Stimulated activated CD8-positive, alpha-beta memory T cell treated with anti-CD3 and anti-CD28 coated beads, Interleukin-7, amount 100 ng/mL, for 24 hours (primary cell): ENCODE measurements at regions not wholly inside any gene's neighbourhood (a gene's known extent, or its start where the extent isn't known, plus 50 kb on each side); places are given as distances from the start of the nearest gene placed in this dataset.

Experiments used
- DNase-seq: peaks from one replicate; pipeline ENCODE4 v3.0.0-alpha.2; 2020; ENCODE audit warnings: low read depth

DNA sequence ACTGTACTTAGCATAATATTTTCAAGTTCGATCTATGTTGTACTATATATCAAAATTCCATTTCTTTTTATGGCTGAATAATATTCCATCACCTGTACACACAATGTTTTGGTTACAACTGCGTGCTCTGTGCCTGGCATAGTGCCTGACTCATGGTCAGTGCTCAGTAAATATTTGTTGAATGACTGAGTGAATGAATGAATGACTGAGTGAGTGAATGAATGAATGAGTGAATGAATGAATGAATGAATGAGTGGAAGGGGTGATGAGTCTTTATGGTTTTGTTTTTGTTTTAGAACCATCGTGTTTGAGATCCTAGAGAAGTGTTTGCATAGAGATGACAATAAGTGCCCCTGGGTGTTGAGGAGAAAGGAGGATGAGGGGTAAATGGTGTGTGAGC is 155.3 kb downstream of the MRM1 start:
- no peak for DNase-seq

DNA sequence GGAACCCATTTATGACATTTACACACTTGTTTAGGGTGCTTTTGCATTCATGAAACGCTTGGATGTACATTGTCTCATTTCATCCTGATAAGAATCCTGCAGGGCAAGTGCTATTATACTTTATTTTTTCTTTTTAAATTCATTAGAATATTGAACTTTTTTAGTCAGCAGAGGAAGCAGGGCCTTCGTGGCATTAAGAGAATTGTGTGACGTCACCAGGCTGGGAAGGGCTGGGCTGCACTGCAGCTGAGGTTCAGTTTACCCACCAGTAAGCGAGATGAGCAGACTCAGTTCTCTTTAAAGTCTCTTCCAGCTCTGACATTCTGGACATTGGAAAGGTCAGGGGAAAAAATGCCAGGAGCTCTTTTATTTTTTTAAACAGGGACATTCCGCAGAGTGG is 159.0 kb downstream of the MRM1 start:
- DNase-seq, result no peak

DNA sequence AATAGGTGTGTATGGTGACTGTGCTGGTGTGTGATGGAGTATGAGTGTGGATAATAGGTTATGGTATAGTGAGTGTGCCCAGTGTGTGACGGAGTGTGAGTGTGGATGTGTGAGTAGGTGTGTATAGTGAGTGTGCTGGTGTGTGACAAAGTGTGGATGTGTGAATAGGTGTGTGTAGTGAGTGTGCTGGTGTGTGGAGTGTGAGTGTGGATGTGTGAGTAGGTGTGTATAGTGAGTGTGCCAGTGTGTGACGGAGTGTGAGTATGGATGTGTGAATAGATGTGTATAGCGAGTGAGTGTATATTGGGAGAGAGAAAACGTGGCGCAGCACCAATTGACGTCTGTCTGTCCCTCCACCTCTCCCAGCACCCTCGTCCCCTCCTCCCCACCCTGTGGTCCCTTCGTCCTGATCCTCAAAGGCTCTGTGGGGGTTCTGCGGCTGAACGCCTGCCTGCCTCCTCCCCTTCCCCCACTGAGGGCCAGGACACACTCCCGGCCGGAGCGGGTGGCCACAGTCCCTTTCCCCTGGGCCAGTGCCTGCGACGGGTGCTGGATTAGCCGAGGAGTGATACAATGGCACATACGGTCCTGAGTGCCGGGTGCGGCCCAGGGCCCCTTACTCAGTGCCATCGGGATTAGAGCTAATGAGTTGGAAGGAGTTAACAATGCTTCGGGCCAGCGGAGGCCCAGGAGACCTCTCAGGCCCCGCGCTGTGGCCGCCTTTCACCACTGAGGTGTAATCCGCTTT is 160.0 kb downstream of the MRM1 start:
- DNase-seq, result no peak

DNA sequence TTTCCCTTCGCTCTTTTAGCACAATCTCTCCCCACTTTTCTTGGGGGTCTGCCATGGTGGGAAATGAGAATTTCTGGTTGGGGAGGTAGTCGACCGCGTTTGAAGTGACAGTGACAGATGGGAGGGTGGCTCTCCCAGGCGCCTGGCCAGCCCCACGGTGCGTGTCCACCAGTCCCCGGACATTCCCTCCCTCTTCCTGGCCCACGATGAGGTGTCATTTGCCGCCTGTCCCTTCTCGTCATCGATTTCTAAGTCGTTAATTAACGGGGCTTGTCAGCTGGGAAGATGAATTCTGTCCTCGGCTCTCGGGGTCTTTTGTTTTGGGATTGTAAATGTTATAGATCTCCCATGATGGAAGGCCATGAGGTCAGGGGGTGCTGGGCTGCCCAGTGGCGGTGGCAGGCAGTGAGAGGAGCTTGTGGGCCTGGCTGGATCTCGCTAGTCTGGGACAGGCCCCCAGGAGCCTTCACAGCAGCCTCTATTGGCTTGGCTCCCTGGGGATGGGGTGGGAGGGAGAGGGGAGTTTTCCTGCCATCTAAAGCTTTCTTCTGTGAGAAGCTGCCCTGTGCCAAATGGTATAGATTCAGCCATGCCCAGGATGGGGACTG is 164.2 kb downstream of the MRM1 start:
- DNase-seq, result no peak

DNA sequence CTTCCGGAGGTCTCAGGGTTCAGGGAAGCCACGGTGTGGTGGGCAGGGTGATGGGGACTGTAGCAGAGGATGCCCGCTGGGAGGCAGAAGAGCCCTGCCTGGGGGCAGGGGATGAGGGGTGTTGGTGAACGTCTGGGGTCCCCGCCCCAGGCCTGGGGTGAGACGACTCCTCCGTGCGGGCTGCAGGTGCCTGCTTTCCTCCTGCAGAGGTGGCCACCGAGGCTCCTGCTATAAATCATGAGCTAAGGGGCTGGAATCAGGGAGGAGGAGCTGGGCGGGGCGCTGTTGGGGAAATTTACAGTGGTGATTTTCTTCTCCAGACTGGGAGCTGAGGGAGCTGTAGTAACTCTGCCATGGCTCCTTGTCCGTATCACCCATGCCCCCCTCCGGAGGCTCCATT is 167.0 kb downstream of the MRM1 start:
- no peak for DNase-seq

DNA sequence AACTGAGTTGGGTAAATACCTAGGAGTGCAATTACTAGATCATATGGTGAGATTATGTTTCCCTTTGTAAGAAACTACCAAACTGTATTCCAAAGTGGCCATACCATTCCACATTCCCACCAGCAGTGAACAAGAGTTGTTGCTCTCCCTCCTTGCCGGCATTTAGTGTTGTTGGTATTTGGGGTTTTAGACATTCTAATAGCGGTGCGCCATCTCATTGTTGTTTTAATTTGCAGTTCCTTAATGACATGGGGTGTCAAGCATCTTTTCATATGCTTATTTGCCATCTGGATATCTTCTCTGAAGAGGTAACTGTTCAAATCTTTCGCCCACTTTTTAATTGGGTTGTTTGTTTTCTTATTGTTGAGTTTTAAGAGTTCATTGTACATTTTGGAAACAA is 164.2 kb upstream of the LHX1 start:
- no peak for DNase-seq

DNA sequence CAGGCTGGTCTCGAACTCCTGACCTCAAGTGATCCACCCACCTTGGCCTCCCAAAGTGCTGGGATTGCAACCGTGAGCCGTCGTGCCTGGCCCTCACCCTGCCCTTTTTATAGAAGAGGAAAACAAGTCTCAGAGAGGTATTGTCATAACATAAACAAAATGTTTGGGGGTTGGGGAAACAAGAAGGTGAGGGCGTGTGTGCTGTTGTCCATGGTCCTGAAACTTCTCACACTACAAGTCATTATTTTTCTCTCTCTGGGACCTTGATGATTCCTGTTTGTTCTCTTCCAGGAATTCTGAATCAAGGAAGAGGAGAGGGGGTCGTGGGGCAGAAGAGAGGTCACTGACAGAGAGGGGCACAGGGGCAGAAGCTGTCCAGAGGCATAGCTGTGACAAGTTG is 160.2 kb upstream of the LHX1 start:
- DNase-seq, result no peak

DNA sequence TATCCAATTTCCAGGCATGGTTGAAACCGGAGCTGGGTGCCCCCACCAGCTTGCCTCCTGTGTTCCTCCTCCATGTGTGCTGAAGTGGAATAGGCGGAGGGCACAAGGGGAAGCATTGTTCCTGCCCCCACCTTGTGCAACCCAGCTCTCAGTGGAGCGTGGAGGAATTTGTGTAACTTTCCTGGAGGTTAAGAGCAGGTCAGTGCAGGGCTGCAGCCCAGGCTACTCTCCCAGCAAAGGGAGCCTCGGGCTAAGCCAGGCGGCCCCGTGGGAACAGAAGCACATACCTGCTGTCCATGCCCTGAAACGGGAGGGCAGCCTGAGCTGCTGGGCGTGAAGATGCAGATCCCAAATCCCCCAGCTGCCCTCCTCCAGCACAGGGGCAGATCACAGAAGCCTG is 158.8 kb upstream of the LHX1 start:
- DNase-seq, result no peak

DNA sequence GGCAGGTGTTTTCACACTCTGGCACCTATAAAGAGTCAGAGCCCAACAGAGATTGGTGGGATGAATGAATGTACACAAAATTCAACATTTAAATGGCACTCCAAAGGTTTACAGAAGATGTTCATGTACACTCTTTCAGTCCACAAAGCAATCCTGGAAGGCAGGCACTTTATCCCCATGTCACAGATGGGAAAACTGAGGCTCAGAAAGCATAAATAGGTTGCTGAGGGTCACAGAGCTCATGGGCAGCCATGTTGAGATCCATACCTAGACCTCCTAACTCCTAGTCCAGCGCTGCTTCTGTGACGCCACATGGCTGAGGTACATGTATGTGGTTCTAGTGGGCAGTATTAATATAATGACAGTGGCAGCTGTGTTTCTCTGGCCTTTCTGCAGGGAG is 157.7 kb upstream of the LHX1 start:
- no peak for DNase-seq

DNA sequence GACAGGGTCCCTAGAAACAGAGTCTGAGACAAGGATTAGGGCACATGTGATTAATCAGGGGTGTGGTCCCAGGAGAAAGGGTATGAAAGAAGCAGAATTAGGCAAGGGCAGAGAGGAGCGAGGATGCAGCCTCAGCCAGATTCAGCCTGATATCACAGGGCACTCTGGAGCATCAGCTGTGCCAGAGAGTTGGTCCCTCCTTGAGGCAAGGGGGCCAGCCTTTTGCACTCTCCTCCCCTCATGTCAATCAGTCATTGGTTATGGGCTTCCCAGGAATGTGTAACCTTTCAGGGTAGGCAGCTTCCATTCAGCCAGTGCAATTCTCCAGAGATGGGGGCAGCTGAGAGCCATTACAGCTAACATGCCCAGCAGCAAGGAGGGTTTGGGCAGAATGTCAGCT is 152.6 kb upstream of the LHX1 start:
- DNase-seq, result no peak

DNA sequence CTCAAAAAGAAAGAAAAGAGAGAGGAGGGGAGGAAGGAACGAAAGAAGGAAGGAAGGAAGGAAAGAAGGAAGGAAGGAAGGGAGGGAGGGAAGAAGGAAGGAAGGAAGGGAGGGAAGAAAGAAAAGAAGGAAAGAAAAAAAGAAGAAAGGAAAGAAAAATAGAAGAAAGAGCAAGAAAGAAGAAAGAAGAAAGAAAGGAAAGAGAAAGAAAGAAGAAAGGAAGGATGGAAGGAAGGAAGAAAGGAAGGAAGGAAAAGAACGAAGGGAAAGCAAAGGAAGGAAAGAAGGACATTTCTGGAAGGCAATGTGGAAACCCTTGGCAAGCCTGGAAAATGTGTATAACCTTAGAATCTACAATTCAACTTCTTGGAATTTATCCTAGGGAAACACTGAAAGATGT is 150.4 kb upstream of the LHX1 start:
- no peak for DNase-seq

DNA sequence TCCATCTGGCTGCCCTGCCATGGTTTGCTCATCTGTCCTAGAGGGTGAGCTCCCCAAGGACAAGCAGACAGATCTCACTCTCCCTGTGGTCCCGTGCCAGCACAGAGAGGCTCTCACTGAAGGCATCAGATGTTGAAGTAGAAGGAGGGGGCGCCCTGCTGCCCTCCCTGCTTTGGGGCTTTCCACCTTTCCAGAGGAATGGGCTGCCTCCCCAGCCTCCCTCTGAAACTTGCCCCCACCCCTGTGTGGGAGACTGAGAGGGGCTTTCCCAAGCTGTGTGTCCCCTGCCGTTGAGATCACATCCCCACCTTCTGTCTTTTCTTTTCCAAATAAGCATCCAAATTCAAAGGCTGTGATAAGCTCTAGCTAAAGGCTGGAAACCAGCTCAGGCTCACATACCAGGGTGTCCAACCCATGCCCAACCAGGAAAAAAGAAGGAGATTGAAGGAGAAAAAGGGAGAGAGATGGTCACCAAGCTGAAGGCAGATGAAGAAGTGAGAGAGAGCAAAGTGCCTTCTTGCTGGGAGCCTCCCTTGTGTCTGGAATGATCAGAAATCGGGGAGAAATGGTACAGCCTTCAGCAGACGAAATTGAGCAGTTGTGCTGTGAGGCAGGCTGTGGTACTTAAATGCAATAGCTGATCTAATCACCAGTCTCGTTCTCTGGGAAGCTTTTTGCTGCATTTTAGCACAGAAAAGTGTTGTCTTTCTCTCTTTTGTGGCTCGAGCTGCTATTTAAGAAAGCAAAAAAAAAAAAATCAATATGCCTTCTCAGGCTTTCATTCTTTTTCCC is 145.9 kb upstream of the LHX1 start:
- no peak for DNase-seq

DNA sequence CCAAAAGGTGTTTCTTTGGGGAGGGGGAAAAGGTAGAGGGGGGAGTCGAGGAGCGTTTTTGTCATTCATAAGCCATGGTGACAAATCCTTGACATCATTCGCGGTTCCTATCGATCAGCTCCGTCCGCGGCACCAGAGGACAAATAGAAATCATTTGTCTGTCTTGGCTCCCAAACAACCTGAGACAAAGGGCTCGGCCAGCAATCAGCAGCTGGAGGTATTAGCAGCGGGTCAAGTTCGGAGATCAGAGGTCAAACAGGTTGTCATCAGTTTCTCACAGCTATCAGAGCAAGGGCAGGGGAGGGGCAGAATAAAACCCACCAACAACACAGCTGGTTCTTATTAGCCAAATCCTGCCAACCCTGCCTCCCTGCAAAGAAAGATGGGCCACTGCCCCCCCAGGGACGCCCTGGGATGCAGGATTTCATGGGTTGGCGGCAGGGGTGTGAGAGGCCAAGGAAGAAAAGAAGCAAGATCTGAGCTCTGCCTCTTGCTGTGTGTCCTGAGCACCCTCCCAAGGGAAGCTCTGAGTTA is 145.3 kb upstream of the LHX1 start:
- no peak for DNase-seq

DNA sequence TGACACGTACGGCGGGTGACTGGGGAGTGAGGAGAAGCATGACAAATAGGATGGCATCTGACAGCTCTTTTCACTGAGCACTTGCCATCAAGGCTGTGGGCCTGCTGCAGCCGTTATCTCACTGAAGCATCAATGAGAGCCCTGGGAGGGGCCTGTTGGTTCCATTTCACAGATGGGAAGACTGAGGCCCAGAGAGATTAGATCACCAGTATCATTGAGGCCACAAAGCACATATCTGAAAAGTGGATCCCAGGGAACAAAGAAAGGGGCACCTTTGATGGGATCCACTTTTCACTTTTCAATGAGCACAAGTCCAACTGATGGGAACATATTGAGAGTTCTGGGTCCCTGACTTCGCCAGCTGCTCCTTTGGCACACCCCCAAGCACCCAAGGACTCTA is 144.4 kb upstream of the LHX1 start:
- DNase-seq, result no peak

DNA sequence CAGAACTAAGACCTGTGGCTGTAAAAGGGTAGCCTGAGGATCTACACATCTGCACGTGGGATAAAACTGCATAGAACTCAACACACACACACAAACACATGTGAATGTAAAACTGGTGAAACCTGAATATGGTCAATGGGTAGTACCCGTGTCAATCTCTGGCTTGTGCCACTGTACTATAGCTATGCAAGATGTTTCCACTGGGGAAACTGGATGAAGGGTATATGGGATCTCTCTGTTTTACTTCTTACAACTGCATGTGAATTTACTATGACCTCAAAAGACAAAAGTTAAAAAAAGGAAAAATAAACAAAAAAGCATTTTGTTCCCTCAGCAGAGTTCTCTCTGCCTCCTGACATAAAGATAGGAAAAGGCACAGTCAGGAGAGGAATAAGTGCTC is 143.3 kb upstream of the LHX1 start:
- DNase-seq, result no peak

DNA sequence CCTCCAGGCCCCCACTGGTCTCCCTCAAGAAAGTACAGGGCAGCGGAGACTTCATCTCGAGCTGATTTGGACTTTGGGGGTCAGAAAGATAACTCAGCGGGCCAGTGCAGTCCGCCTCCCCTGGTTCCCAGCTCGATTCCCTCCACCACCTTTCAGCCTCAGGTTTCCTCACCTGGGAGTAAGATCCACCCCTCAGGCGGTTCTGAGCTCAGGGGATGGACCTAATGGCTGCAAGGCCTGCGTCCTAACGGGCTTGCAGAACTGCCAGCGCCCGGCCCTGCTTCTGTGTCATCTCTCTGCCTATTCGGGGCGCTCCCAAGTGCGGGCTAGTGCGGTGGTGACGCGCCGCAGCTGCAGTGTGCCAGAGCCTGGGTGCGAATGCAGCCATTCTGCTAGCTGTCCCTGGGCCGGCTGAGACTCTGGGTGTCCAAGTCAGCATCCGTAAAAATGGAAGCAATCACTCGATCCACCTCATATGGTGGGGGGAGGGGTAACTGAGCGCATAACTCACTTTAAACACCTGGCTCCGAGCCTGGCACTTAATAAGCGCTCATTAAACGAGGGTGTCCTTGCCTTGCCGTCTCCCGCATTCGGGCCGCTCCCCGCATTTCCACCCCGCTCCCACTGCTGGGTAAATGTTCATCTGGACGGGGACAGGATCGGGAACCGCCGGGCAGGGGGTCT is 129.6 kb upstream of the LHX1 start:
- no peak for DNase-seq

DNA sequence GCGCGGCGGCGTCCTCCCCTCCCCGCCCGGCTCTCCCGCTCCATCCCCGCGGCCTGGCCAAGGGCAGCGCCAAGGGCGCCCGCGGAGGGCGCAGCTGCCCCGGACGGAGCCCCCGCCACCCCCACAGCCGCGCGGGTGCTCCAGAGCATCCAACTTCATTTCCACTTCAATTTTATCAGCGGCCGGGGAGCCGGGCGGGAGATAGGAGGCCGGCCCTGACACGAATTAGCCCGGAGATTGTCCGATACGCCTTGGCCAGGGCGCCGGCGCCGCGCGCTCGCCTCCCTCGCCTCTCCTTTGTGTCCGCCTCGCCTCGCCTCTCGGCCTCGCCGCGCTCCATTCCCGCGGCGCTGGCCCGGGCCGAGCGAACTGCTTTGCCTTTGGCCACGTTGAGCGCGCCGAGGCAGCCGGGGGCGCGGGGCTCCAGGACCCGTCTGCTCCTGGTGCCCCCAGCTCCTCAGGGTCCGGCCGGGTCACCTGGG is 129.1 kb upstream of the LHX1 start:
- no peak for DNase-seq

DNA sequence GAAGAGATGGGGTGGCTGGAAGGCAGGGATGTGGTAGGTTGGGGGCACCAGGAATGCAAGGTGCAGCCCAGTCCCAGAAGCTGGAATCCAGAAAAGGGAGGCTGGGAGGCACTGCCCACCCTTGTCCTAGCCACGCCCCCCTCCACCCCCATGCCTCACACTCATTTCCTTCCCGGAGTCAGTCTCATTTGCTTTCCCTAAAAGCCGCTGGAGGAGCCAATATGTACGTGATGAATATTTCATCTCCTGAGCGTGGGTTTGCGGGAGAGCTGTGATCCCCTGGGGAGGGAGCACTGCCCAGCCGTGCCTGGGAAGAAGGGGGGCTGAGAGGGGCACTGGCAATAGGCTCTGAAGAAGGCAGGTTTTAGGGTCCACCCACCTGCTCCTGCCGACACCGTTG is 124.5 kb upstream of the LHX1 start:
- DNase-seq, result no peak

DNA sequence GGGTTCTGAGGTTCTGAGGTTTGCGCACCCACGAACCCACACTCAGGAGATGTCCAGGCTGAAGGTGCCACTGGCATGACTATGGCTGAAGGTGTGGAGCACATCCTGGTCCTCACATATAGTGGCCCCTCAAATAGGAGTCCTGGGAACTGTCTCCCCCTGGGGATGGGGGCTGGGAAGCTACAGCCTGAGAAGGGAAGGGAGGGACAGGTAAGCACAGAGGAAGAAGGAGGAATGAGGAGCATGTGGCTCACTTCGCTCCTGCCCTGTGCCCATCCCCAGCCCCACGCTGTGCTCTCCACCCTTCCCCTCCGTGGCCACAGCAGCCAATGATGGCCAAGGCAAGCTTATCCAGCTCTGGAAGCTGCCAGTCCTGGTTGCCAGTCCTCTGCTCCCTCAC is 123.9 kb upstream of the LHX1 start:
- DNase-seq, result no peak

DNA sequence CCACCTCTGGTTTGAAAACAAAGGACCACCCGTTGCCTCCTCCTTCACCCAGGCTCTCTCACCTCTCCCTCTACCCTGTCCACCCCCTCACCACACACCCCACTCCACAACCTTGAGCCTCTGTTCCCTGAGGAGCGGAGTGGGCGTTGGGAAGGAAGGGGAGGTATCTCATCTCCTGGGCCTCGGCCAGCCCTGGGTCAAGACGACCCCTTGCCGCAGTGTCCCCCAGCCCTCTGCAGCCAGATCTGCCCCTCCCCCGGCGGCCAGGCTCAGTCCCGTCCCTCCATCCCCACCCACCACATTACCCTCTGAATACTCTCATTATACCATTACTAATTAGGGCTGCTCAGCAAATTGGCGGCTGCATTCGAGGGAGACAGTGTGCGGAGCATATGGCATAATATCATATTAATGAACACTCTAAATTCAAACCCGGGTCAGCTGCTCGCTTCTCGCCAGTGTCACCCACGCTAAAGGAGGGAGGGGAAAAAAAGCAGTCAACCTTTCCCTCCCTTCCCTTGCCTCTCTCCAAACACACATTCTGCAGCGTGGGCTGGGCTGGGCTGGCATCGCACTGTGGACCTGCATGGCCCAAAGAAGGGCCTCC is 123.2 kb upstream of the LHX1 start:
- DNase-seq, result no peak

DNA sequence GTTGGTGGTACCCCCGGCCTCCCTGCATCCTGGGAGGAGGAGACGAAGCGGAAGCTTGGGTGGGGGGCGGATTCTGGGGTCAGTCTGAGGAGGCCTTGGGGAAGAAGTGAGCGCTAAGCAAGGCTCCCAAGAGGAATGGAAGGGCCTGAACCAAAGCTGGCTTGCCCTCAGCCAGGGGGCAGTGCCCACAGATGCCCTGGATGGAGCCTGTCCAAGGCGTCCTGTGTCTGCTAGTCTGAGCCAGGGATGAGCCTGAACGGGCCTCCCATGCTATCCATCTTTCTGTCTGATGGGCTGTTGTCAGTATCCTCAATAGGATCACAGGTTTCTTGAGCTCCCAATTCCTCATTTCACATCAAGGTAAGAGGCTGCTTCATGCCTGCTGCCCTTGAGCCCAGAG is 122.3 kb upstream of the LHX1 start:
- no peak for DNase-seq
